HEK293 (cell line): ENCODE measurements at regions not wholly inside any gene's neighbourhood (a gene's known extent, or its start where the extent isn't known, plus 50 kb on each side); places are given as distances from the start of the nearest gene placed in this dataset.

Experiments used
- CTCF ChIA-PET: fragments of 350-600 bp; formaldehyde crosslinking; extraction: SDS; loops from one replicate; lab custom pipeline; 2021; ENCODE audit warnings: antibody characterized with exemption; lab: Yijun Ruan, JAX
- POLR2A ChIA-PET: fragments of 300-600 bp; formaldehyde crosslinking; extraction: SDS; loops from one replicate; lab custom pipeline; 2020; ENCODE audit warnings: antibody characterized with exemption, inconsistent platforms; lab: Yijun Ruan, JAX
- H3K27ac ChIP-seq: fragments of 200-500 bp; sonication (Bioruptor generic); 2 replicates; pipeline ENCODE4 v1.5.1; 2014; ENCODE audit warnings: low read depth, low read length, control low read depth, inconsistent platforms; ENCODE audit errors: extremely low read depth
- H3K36me3 ChIP-seq, 2 experiments: fragments of 200-500 bp in 1 of 2; sonication (Bioruptor generic) in 1 of 2; 1 replicate in 1 of 2; 2 replicates in 1 of 2; pipeline ENCODE4 v1.5.1; 2014 to 2017; ENCODE audit warnings: inconsistent platforms in 2 of 2, low read length in 2 of 2; ENCODE audit not compliant: control insufficient read depth in 2 of 2, insufficient read depth in 1 of 2
- H3K4me1 ChIP-seq: fragments of 200-500 bp; sonication (Bioruptor generic); 2 replicates; pipeline ENCODE4 v1.5.1; 2014; ENCODE audit warnings: mild to moderate bottlenecking, low read length, inconsistent platforms; ENCODE audit not compliant: control insufficient read depth, insufficient read depth
- H3K4me3 ChIP-seq: 2 replicates; pipeline ENCODE4 v1.5.1; 2011; ENCODE audit warnings: low read depth, mild to moderate bottlenecking, control low read depth, low read length, moderate library complexity
- H3K9me3 ChIP-seq: fragments of 200-500 bp; sonication (Bioruptor generic); 2 replicates; pipeline ENCODE4 v1.5.1; 2014; ENCODE audit warnings: low read depth, low read length, inconsistent platforms; ENCODE audit not compliant: control insufficient read depth, insufficient read depth
- KLF7 ChIP-seq: fragments of 450-650 bp; formaldehyde crosslinking; IDR thresholded peaks from 2 replicates; pipeline ENCODE4 v1.5.1; 2016; ENCODE audit warnings: missing biosample characterization, missing genetic modification characterization, borderline replicate concordance
- SP3 ChIP-seq: fragments of 450-650 bp; formaldehyde crosslinking; IDR thresholded peaks from 2 replicates; pipeline ENCODE4 v1.5.1; 2016; ENCODE audit warnings: missing biosample characterization, missing genetic modification characterization
- TCF7L2 ChIP-seq: IDR thresholded peaks from 2 replicates; pipeline ENCODE4 v1.6.1; 2011; ENCODE audit warnings: low read depth, mild to moderate bottlenecking, inconsistent platforms, low read length, moderate library complexity, borderline replicate concordance
- ZBTB17 ChIP-seq: fragments of 450-650 bp; formaldehyde crosslinking; IDR thresholded peaks from 2 replicates; pipeline ENCODE4 v1.5.1; 2016; ENCODE audit warnings: missing biosample characterization, missing genetic modification characterization
- ZNF112 ChIP-seq: fragments of 450-650 bp; formaldehyde crosslinking; IDR thresholded peaks from 2 replicates; pipeline ENCODE4 v1.5.0; 2017; ENCODE audit warnings: missing biosample characterization, missing genetic modification characterization
- ZNF19 ChIP-seq: fragments of 450-650 bp; formaldehyde crosslinking; IDR thresholded peaks from 2 replicates; pipeline ENCODE4; 2016; ENCODE audit warnings: missing biosample characterization, missing genetic modification characterization, low read depth
- ZNF324 ChIP-seq: fragments of 450-650 bp; formaldehyde crosslinking; IDR thresholded peaks from 2 replicates; pipeline ENCODE4 v1.5.1; 2016; ENCODE audit warnings: missing biosample characterization, missing genetic modification characterization
- ZNF404 ChIP-seq: fragments of 450-650 bp; formaldehyde crosslinking; IDR thresholded peaks from 2 replicates; pipeline ENCODE4 v1.5.1; 2017; ENCODE audit warnings: missing biosample characterization, missing genetic modification characterization
- ZNF416 ChIP-seq: fragments of 450-650 bp; formaldehyde crosslinking; IDR thresholded peaks from 2 replicates; pipeline ENCODE4 v1.5.1; 2016; ENCODE audit warnings: missing biosample characterization, missing genetic modification characterization
- ZNF561 ChIP-seq: fragments of 450-650 bp; IDR thresholded peaks from 2 replicates; pipeline ENCODE4 v1.5.1; 2018; ENCODE audit warnings: missing biosample characterization, missing genetic modification characterization, borderline replicate concordance
- ZNF585B ChIP-seq: fragments of 450-650 bp; formaldehyde crosslinking; IDR thresholded peaks from 2 replicates; pipeline ENCODE4 v1.5.1; 2016; ENCODE audit warnings: missing biosample characterization, missing genetic modification characterization
- ZNF596 ChIP-seq: fragments of 450-650 bp; IDR thresholded peaks from 2 replicates; pipeline ENCODE4 v1.5.0; 2018; ENCODE audit warnings: missing biosample characterization, mild to moderate bottlenecking, missing genetic modification characterization, moderate library complexity
- ZNF621 ChIP-seq: fragments of 450-650 bp; formaldehyde crosslinking; IDR thresholded peaks from 2 replicates; pipeline ENCODE4 v1.5.1; 2017; ENCODE audit warnings: missing biosample characterization, missing genetic modification characterization
- ZNF707 ChIP-seq: fragments of 450-650 bp; formaldehyde crosslinking; IDR thresholded peaks from 2 replicates; pipeline ENCODE4 v1.5.1; 2016; ENCODE audit warnings: missing biosample characterization, missing genetic modification characterization
- ZNF777 ChIP-seq: fragments of 450-650 bp; formaldehyde crosslinking; IDR thresholded peaks from 2 replicates; pipeline ENCODE4 v1.5.1; 2017; ENCODE audit warnings: missing biosample characterization, missing genetic modification characterization, borderline replicate concordance
- ZNF791 ChIP-seq: fragments of 450-650 bp; formaldehyde crosslinking; IDR thresholded peaks from 2 replicates; pipeline ENCODE4 v1.5.1; 2016; ENCODE audit warnings: missing biosample characterization, missing genetic modification characterization
- ZNF837 ChIP-seq: fragments of 450-650 bp; formaldehyde crosslinking; IDR thresholded peaks from 2 replicates; pipeline ENCODE4 v1.5.1; 2016; ENCODE audit warnings: missing biosample characterization, missing genetic modification characterization
- ZSCAN16 ChIP-seq: fragments of 450-650 bp; formaldehyde crosslinking; IDR thresholded peaks from 2 replicates; pipeline ENCODE4 v1.5.1; 2016; ENCODE audit warnings: missing biosample characterization, missing genetic modification characterization
- TF ChIP-seq, protein P1 (sequence below): fragments of 450-650 bp; IDR thresholded peaks from 2 replicates; pipeline ENCODE4 v1.5.1; 2018; ENCODE audit warnings: missing biosample characterization, missing genetic modification characterization
- TF ChIP-seq, protein P2 (sequence below): fragments of 450-650 bp; formaldehyde crosslinking; IDR thresholded peaks from 2 replicates; pipeline ENCODE4 v1.5.1; 2016; ENCODE audit warnings: missing biosample characterization, missing genetic modification characterization, borderline replicate concordance
- TF ChIP-seq, protein P3 (sequence below): fragments of 450-650 bp; formaldehyde crosslinking; IDR thresholded peaks from 2 replicates; pipeline ENCODE4 v1.5.1; 2016; ENCODE audit warnings: missing biosample characterization, missing genetic modification characterization
- TF ChIP-seq, protein P4 (sequence below): fragments of 450-650 bp; formaldehyde crosslinking; IDR thresholded peaks from 2 replicates; pipeline ENCODE4 v1.5.1; 2016; ENCODE audit warnings: missing biosample characterization, missing genetic modification characterization
- TF ChIP-seq, protein P5 (sequence below): fragments of 450-650 bp; formaldehyde crosslinking; IDR thresholded peaks from 2 replicates; pipeline ENCODE4 v1.5.1; 2016; ENCODE audit warnings: missing biosample characterization, missing genetic modification characterization

DNA sequence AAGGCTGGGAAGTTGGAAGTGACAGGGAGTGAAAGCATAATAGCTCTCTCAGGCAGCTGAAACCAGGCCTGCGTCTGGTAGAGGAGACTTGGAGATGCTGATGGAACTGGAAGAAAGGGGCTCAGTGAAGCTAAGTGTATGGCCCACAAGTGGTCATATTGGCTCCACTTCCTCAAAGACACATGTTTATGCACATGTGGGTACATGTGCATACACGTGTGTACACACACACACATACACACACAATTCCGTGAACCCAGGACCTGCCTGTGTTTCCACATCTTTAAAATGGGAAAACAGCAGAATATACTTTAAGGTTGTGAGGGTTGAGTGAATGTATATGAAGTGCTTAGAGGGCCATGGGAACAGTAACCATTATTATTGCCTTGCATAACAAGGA, 160.9 kb downstream of the ARL6IP6 start:
- no peaks in the 10 kb centered on the region for H3K36me3 ChIP-seq
- ChIA-PET POLR2A (no interaction called here), CTCF (interaction anchor here (1.2 kb wide), 1 partner anchor 18 kb away, joined by 7 read pairs; no protein-coding TSS in a partner anchor)
- H3K9me3 ChIP-seq = no peaks in the 10 kb centered on the region
- H3K4me3 ChIP-seq = no peak overlapping the region
- H3K27ac ChIP-seq = no peak overlapping the region
- no peaks in the 10 kb centered on the region for H3K4me1 ChIP-seq
- TF ChIP-seq TCF7L2 = no peak
- TF ChIP-seq KLF7 (tag by site-specific recombination) = no peak
- TF ChIP-seq, protein P1, sequence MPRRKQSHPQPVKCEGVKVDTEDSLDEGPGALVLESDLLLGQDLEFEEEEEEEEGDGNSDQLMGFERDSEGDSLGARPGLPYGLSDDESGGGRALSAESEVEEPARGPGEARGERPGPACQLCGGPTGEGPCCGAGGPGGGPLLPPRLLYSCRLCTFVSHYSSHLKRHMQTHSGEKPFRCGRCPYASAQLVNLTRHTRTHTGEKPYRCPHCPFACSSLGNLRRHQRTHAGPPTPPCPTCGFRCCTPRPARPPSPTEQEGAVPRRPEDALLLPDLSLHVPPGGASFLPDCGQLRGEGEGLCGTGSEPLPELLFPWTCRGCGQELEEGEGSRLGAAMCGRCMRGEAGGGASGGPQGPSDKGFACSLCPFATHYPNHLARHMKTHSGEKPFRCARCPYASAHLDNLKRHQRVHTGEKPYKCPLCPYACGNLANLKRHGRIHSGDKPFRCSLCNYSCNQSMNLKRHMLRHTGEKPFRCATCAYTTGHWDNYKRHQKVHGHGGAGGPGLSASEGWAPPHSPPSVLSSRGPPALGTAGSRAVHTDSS (tag by site-specific recombination) = no peak
- TF ChIP-seq, protein P2, sequence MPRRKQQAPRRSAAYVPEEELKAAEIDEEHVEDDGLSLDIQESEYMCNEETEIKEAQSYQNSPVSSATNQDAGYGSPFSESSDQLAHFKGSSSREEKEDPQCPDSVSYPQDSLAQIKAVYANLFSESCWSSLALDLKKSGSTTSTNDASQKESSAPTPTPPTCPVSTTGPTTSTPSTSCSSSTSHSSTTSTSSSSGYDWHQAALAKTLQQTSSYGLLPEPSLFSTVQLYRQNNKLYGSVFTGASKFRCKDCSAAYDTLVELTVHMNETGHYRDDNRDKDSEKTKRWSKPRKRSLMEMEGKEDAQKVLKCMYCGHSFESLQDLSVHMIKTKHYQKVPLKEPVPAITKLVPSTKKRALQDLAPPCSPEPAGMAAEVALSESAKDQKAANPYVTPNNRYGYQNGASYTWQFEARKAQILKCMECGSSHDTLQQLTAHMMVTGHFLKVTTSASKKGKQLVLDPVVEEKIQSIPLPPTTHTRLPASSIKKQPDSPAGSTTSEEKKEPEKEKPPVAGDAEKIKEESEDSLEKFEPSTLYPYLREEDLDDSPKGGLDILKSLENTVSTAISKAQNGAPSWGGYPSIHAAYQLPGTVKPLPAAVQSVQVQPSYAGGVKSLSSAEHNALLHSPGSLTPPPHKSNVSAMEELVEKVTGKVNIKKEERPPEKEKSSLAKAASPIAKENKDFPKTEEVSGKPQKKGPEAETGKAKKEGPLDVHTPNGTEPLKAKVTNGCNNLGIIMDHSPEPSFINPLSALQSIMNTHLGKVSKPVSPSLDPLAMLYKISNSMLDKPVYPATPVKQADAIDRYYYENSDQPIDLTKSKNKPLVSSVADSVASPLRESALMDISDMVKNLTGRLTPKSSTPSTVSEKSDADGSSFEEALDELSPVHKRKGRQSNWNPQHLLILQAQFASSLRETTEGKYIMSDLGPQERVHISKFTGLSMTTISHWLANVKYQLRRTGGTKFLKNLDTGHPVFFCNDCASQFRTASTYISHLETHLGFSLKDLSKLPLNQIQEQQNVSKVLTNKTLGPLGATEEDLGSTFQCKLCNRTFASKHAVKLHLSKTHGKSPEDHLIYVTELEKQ = no peak
- TF ChIP-seq, protein P3, sequence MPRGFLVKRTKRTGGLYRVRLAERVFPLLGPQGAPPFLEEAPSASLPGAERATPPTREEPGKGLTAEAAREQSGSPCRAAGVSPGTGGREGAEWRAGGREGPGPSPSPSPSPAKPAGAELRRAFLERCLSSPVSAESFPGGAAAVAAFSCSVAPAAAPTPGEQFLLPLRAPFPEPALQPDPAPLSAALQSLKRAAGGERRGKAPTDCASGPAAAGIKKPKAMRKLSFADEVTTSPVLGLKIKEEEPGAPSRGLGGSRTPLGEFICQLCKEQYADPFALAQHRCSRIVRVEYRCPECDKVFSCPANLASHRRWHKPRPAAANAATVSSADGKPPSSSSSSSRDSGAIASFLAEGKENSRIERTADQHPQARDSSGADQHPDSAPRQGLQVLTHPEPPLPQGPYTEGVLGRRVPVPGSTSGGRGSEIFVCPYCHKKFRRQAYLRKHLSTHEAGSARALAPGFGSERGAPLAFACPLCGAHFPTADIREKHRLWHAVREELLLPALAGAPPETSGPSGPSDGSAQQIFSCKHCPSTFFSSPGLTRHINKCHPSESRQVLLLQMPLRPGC = no peak
- TF ChIP-seq ZNF621 (tag by site-specific recombination) = no peak
- TF ChIP-seq ZNF112 = no peak
- no peak for TF ChIP-seq ZNF585B (tag by site-specific recombination)

DNA sequence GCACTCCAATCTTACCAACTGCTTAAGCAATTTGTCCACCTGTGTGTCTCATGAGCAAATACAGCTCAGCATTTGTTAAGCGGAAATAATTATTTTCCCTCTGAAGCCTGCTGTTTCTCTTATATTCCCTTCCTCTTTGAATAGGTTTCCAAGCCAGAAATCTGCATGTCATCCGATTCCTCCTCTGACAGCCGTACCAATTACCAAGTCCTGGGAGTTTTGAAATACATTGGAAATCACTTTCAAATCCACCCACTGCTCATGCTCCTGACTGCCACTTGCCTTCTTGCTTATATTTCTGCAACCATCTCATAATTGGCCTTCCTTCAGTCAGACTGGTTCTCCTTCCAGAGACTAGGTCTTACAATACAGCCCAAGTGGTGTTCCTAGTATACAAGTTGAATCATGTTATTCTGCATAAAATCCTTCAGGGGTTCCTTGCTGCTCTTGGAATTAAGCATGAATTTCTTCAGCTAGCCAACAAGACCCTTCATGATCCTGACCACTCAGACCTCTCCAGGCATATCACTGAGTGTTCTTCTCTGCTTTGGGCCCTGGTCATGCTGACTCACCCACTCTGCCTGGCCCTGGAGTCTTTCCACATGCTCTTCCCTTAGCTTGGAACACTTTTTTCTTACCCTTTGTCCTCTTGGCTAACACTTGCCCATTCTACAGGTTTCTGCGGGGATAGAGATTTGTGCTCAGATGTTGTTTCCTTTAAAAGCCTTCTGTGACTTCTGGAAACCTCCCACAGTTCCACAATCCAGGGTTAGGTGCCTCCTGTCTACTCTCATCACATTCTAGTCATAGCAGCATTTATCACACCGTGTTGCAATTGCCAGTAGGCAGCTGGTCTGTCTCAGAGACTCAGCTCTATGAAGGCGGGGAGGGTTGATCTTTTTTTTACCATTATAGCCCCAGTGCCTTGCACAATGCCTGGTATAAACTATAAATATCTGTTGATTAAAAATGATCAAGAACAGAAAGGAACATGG, 157.6 kb downstream of the ARL6IP6 start:
- Histone ChIP-seq H3K36me3 (no peaks in the 10 kb centered on the region), H3K27ac (no peak overlapping the region), H3K9me3 (no peaks in the 10 kb centered on the region), H3K4me1 (no peaks in the 10 kb centered on the region), H3K4me3 (no peak overlapping the region)
- ChIA-PET CTCF (interaction anchor here (1.0 kb wide), 1 partner anchor 15 kb away, joined by 3 read pairs; no protein-coding TSS in a partner anchor), POLR2A (no interaction called here)
- TF ChIP-seq, protein P4, sequence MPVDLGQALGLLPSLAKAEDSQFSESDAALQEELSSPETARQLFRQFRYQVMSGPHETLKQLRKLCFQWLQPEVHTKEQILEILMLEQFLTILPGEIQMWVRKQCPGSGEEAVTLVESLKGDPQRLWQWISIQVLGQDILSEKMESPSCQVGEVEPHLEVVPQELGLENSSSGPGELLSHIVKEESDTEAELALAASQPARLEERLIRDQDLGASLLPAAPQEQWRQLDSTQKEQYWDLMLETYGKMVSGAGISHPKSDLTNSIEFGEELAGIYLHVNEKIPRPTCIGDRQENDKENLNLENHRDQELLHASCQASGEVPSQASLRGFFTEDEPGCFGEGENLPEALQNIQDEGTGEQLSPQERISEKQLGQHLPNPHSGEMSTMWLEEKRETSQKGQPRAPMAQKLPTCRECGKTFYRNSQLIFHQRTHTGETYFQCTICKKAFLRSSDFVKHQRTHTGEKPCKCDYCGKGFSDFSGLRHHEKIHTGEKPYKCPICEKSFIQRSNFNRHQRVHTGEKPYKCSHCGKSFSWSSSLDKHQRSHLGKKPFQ = no peak
- no peak for TF ChIP-seq ZNF324 (tag by site-specific recombination)
- TF ChIP-seq SP3 (tag by site-specific recombination) = no peak
- TF ChIP-seq ZSCAN16 (tag by site-specific recombination) = no peak
- no peak for TF ChIP-seq ZNF777 (tag by site-specific recombination)
- no peak for TF ChIP-seq ZNF404 (tag by site-specific recombination)
- no peak for TF ChIP-seq ZBTB17 (tag by site-specific recombination)
- TF ChIP-seq, protein P5, sequence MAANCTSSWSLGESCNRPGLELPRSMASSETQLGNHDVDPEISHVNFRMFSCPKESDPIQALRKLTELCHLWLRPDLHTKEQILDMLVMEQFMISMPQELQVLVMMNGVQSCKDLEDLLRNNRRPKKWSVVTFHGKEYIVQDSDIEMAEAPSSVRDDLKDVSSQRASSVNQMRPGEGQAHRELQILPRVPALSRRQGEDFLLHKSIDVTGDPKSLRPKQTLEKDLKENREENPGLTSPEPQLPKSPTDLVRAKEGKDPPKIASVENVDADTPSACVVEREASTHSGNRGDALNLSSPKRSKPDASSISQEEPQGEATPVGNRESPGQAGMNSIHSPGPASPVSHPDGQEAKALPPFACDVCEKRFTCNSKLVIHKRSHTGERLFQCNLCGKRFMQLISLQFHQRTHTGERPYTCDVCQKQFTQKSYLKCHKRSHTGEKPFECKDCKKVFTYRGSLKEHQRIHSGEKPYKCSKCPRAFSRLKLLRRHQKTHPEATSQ (tag by site-specific recombination) = no peak
- TF ChIP-seq ZNF416 (tag by site-specific recombination) = no peak
- TF ChIP-seq, protein P1 (tag by site-specific recombination) = no peak
- no peak for TF ChIP-seq ZNF596 (tag by site-specific recombination)
- TF ChIP-seq ZNF561 (tag by site-specific recombination) = no peak
- TF ChIP-seq ZNF837 = no peak
- no peak for TF ChIP-seq ZNF707
- no peak for TF ChIP-seq ZNF791
- TF ChIP-seq ZNF585B (tag by site-specific recombination) = no peak
- no peak for TF ChIP-seq ZNF19 (tag by site-specific recombination)
